ENCODE measurements at regions not wholly inside any gene's neighbourhood (a gene's known extent, or its start where the extent isn't known, plus 50 kb on each side); places are given as distances from the start of the nearest gene placed in this dataset.

- no peak for TF ChIP-seq ZNF24 (IDR thresholded peaks at IDR 0.05)
- TF ChIP-seq CTCF (IDR thresholded peaks at IDR 0.05 in 2 of 3, conservative IDR thresholded peaks at IDR 0.05 in 1 of 3; ENCODE audit: insufficient read depth in 2 of 3, low read depth in 1 of 3, low read length in 3 of 3), result no peak
- no peak for TF ChIP-seq SIN3A (IDR thresholded peaks at IDR 0.05; ENCODE audit: borderline replicate concordance in 2 of 2, control insufficient read depth in 1 of 2, low read depth in 2 of 2, low read length in 2 of 2)
Measured at GRCh38 chr6:137937834-137938233, 70.8 kb downstream of the TNFAIP3 start.

Data from K562 (cell line).